ENCODE measurements at regions not wholly inside any gene's neighbourhood (a gene's known extent, or its start where the extent isn't known, plus 50 kb on each side); places are given as distances from the start of the nearest gene placed in this dataset.

DNA sequence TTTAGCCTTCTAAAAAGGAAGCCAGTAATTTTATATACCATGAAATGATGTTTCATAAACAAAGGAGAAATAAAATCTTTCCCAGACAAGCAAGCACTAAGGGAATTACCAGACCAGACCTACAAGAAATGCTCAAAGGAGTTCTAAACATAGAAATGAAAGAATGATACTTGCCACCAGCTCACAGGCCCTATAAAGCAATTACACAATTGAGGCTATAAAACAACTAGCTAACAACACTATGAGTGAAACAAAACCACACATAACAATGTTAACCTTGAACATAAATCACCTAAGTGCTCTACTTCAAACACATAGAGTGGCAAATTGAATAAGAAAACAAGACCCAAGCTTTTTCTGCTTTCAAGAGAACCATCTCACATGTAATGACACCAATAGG, 123.8 kb downstream of the BARHL2 start:
- no peak for TF ChIP-seq POLR2AphosphoS5 (IDR thresholded peaks at IDR 0.05; ENCODE audit: low read depth, low read length)
- no peak for TF ChIP-seq POLR2A (IDR thresholded peaks at IDR 0.05; ENCODE audit: low read depth, low read length)
- no peak for TF ChIP-seq TAF1 (IDR thresholded peaks at IDR 0.05; ENCODE audit: low read depth, low read length)
